ENCODE measurements at regions not wholly inside any gene's neighbourhood (a gene's known extent, or its start where the extent isn't known, plus 50 kb on each side); places are given as distances from the start of the nearest gene placed in this dataset.

- DNase-seq (ENCODE audit: low read depth in 3 of 3, low spot score in 2 of 3) = no peak
These were observed 1163.4 kb upstream of the CDH6 start for GRCh38 chr5:30030101-30030500.

- no peak for DNase-seq (ENCODE audit: low read depth in 3 of 3, low spot score in 2 of 3)
These were observed 1191.7 kb upstream of the CDH6 start for GRCh38 chr5:30001826-30002225.

- DNase-seq (ENCODE audit: low read depth in 3 of 3, low spot score in 2 of 3) = no peak
These were observed 1193.3 kb upstream of the CDH6 start for GRCh38 chr5:30000231-30000630.

GRCh38 chr5:29995154-29995553 lies 1198.3 kb upstream of the CDH6 start:
- no peak for DNase-seq (ENCODE audit: low read depth in 3 of 3, low spot score in 2 of 3)

- no peak for DNase-seq (ENCODE audit: low read depth in 3 of 3, low spot score in 2 of 3)
These were observed 1199.0 kb upstream of the CDH6 start for GRCh38 chr5:29994519-29994918.

- no peak for DNase-seq (ENCODE audit: low read depth in 3 of 3, low spot score in 2 of 3)
These were observed 1200.2 kb upstream of the CDH6 start for GRCh38 chr5:29993286-29993685.

- no peak for DNase-seq (ENCODE audit: low read depth in 3 of 3, low spot score in 2 of 3)
These were observed 1201.2 kb upstream of the CDH6 start for GRCh38 chr5:29992248-29992647.

- no peak for DNase-seq (ENCODE audit: low read depth in 3 of 3, low spot score in 2 of 3)
These were observed 1202.8 kb upstream of the CDH6 start for GRCh38 chr5:29990681-29991080.

- DNase-seq (ENCODE audit: low read depth in 3 of 3, low spot score in 2 of 3) = no peak
These were observed 1209.3 kb upstream of the CDH6 start for GRCh38 chr5:29984156-29984540.

- DNase-seq (ENCODE audit: low read depth in 3 of 3, low spot score in 2 of 3) = no peak
These were observed 1209.8 kb upstream of the CDH6 start for GRCh38 chr5:29983528-29984155.

- DNase-seq (ENCODE audit: low read depth in 3 of 3, low spot score in 2 of 3) = no peak
These were observed 1211.0 kb upstream of the CDH6 start for GRCh38 chr5:29982457-29982856.

GRCh38 chr5:29972597-29972996 lies 1220.9 kb upstream of the CDH6 start:
- no peak for DNase-seq (ENCODE audit: low read depth in 3 of 3, low spot score in 2 of 3)

- no peak for DNase-seq (ENCODE audit: low read depth in 3 of 3, low spot score in 2 of 3)
These were observed 1229.5 kb upstream of the CDH6 start for GRCh38 chr5:29963956-29964355.

- DNase-seq (ENCODE audit: low read depth in 3 of 3, low spot score in 2 of 3) = no peak
These were observed 1233.2 kb upstream of the CDH6 start for GRCh38 chr5:29960323-29960722.

- no peak for DNase-seq (ENCODE audit: low read depth in 3 of 3, low spot score in 2 of 3)
These were observed 1242.9 kb upstream of the CDH6 start for GRCh38 chr5:29950416-29951145.

- DNase-seq (ENCODE audit: low read depth in 3 of 3, low spot score in 2 of 3) = no peak
These were observed 1244.1 kb upstream of the CDH6 start for GRCh38 chr5:29949301-29949872.

- no peak for DNase-seq (ENCODE audit: low read depth in 3 of 3, low spot score in 2 of 3)
These were observed 1249.2 kb upstream of the CDH6 start for GRCh38 chr5:29944327-29944726.

- no peak for DNase-seq (ENCODE audit: low read depth in 3 of 3, low spot score in 2 of 3)
These were observed 1251.4 kb upstream of the CDH6 start for GRCh38 chr5:29942089-29942488.

GRCh38 chr5:29939988-29940387 lies 1253.5 kb upstream of the CDH6 start:
- DNase-seq (ENCODE audit: low read depth in 3 of 3, low spot score in 2 of 3) = no peak

- DNase-seq (ENCODE audit: low read depth in 3 of 3, low spot score in 2 of 3) = no peak
These were observed 1258.1 kb upstream of the CDH6 start for GRCh38 chr5:29935371-29935770.

- no peak for DNase-seq (ENCODE audit: low read depth in 3 of 3, low spot score in 2 of 3)
These were observed 1263.2 kb upstream of the CDH6 start for GRCh38 chr5:29930316-29930715.

- no peak for DNase-seq (ENCODE audit: low read depth in 3 of 3, low spot score in 2 of 3)
These were observed 1269.4 kb upstream of the CDH6 start for GRCh38 chr5:29924107-29924506.
